GM23248 (cell line): ENCODE measurements at regions not wholly inside any gene's neighbourhood (a gene's known extent, or its start where the extent isn't known, plus 50 kb on each side); places are given as distances from the start of the nearest gene placed in this dataset.
"Not testable (repeated sequence)": the region's sequence is repeated elsewhere in the genome, so short reads cannot be mapped to it uniquely, and the experiment has no call there.

Experiments
- DNase-seq: peaks from one replicate; pipeline ENCODE4 v3.0.0-alpha.2; 2015
- H2AFZ ChIP-seq: fragments of 200-600 bp; sonication (generic); 2 replicates; pipeline ENCODE4 v1.6.1; 2016; ENCODE audit warnings: antibody characterized with exemption
- H3F3A ChIP-seq: fragments of 200-600 bp; sonication (generic); 2 replicates; pipeline ENCODE4 v1.6.1; 2016; ENCODE audit warnings: mild to moderate bottlenecking, antibody characterized with exemption, mixed run types; ENCODE audit not compliant: insufficient read depth
- H3K27ac ChIP-seq: fragments of 200-600 bp; sonication (generic); 2 replicates; pipeline ENCODE4 v1.5.1; 2016; ENCODE audit warnings: mild to moderate bottlenecking
- H3K27me3 ChIP-seq: fragments of 200-600 bp; sonication (generic); replicated peaks from 2 replicates; pipeline ENCODE4 v1.6.1; 2016; ENCODE audit warnings: mild to moderate bottlenecking; ENCODE audit not compliant: insufficient read depth
- H3K36me3 ChIP-seq: fragments of 200-600 bp; sonication (generic); 2 replicates; pipeline ENCODE4 v1.6.1; 2016; ENCODE audit warnings: low read depth, mild to moderate bottlenecking
- H3K4me1 ChIP-seq: fragments of 200-600 bp; sonication (generic); 2 replicates; pipeline ENCODE4 v1.6.1; 2016; ENCODE audit warnings: mild to moderate bottlenecking; ENCODE audit not compliant: insufficient read depth
- H3K4me2 ChIP-seq: fragments of 200-600 bp; sonication (generic); one replicate; pipeline ENCODE4 v1.6.1; 2016; ENCODE audit warnings: mild to moderate bottlenecking; ENCODE audit not compliant: unreplicated experiment
- H3K4me3 ChIP-seq: fragments of 200-600 bp; sonication (generic); 2 replicates; pipeline ENCODE4 v1.5.1; 2016; ENCODE audit warnings: mild to moderate bottlenecking
- H3K79me2 ChIP-seq: fragments of 200-600 bp; sonication (generic); 2 replicates; pipeline ENCODE4 v1.6.1; 2016; ENCODE audit warnings: mild to moderate bottlenecking; ENCODE audit not compliant: insufficient read depth
- H3K9ac ChIP-seq: fragments of 200-600 bp; sonication (generic); 2 replicates; pipeline ENCODE4 v1.6.1; 2016; ENCODE audit warnings: mild to moderate bottlenecking
- H3K9me2 ChIP-seq: fragments of 200-600 bp; sonication (generic); 2 replicates; pipeline ENCODE4 v1.6.1; 2016; ENCODE audit warnings: mixed run types, mild to moderate bottlenecking, moderate library complexity; ENCODE audit not compliant: insufficient read depth
- H3K9me3 ChIP-seq: fragments of 200-600 bp; sonication (generic); one replicate; pipeline ENCODE4 v1.6.1; 2017; ENCODE audit warnings: low read depth
- H4K20me1 ChIP-seq: fragments of 200-600 bp; sonication (generic); 2 replicates; pipeline ENCODE4 v1.6.0; 2016; ENCODE audit not compliant: insufficient read depth
- WGBS, 2 experiments: methylation state at CpG; one replicate each; pipeline ENCODE4 v1.1.6; 2015 to 2017; ENCODE audit warnings: low lambda C conversion rate in 2 of 2, low coverage in 1 of 2; ENCODE audit errors: missing lambda C conversion rate in 2 of 2; 5-methylcytosine and 5-hydroxymethylcytosine counted together
- in situ Hi-C: fragments of 300-500 bp; cut with MboI; formaldehyde crosslinking; loops from 2 replicates; pipeline ENCODE4 v1.15.0; 2020

- in situ Hi-C loops, DNase-seq, H3K9me3 ChIP-seq, H3K4me3 ChIP-seq, H3K9ac ChIP-seq, H3K27me3 ChIP-seq, H3K9me2 ChIP-seq, H3K4me2 ChIP-seq, H3F3A ChIP-seq, H2AFZ ChIP-seq, H4K20me1 ChIP-seq, H3K79me2 ChIP-seq, H3K4me1 ChIP-seq, H3K27ac ChIP-seq, H3K36me3 ChIP-seq: not testable (repeated sequence)
- WGBS, 2 experiments = 26 to 30% methylated on average over 6 of the region's 8 CpGs
These were observed 73.3 kb upstream of the COBL start for GRCh38 chr7:51389952-51390351.

- H3K79me2 ChIP-seq, H3K4me2 ChIP-seq, H3K27me3 ChIP-seq, in situ Hi-C loops, H3K27ac ChIP-seq, H3K9ac ChIP-seq, H3K36me3 ChIP-seq, H2AFZ ChIP-seq, H4K20me1 ChIP-seq, H3K4me3 ChIP-seq, H3F3A ChIP-seq, H3K9me2 ChIP-seq, H3K9me3 ChIP-seq, H3K4me1 ChIP-seq, DNase-seq: not testable (repeated sequence)
- 61 to 62% methylated on average over 21 to 22 of the region's 22 CpGs for WGBS, 2 experiments
These were observed 72.7 kb upstream of the COBL start for GRCh38 chr7:51389216-51389812.

- H3K9me2 ChIP-seq, H2AFZ ChIP-seq, H3K9ac ChIP-seq, H3K4me3 ChIP-seq, DNase-seq, H3F3A ChIP-seq, H3K4me2 ChIP-seq, H3K27ac ChIP-seq, H3K4me1 ChIP-seq, H3K27me3 ChIP-seq, in situ Hi-C loops, H3K9me3 ChIP-seq, H4K20me1 ChIP-seq, H3K79me2 ChIP-seq, H3K36me3 ChIP-seq: not testable (repeated sequence)
- 67 to 69% methylated on average over 7 to 14 of the region's 16 CpGs for WGBS, 2 experiments
These were observed 71.6 kb upstream of the COBL start for GRCh38 chr7:51388241-51388640.

GRCh38 chr7:51386806-51387568 lies 70.4 kb upstream of the COBL start:
- H3K9me3 ChIP-seq, H3K36me3 ChIP-seq, H3K9ac ChIP-seq, H3K79me2 ChIP-seq, in situ Hi-C loops, H3K4me2 ChIP-seq, H3K27ac ChIP-seq, H3K27me3 ChIP-seq, H3F3A ChIP-seq, H3K4me3 ChIP-seq, H3K4me1 ChIP-seq, H4K20me1 ChIP-seq, H3K9me2 ChIP-seq, DNase-seq, H2AFZ ChIP-seq: not testable (repeated sequence)
- 58 to 63% methylated on average over 25 to 27 of the region's 34 CpGs for WGBS, 2 experiments

- H3K79me2 ChIP-seq, in situ Hi-C loops, H4K20me1 ChIP-seq, H3K36me3 ChIP-seq, H3K9me2 ChIP-seq, H3F3A ChIP-seq, H3K9me3 ChIP-seq, H3K4me1 ChIP-seq, H3K4me3 ChIP-seq, H3K9ac ChIP-seq, H2AFZ ChIP-seq, H3K4me2 ChIP-seq, H3K27ac ChIP-seq, H3K27me3 ChIP-seq, DNase-seq: not testable (repeated sequence)
- WGBS, 2 experiments = 52% methylated on average over 9 to 11 of the region's 17 CpGs
These were observed 69.6 kb upstream of the COBL start for GRCh38 chr7:51386184-51386583.

- H3K4me1 ChIP-seq, H3K4me2 ChIP-seq, H3K9me2 ChIP-seq, in situ Hi-C loops, H3K9ac ChIP-seq, H3K79me2 ChIP-seq, H3F3A ChIP-seq, H3K36me3 ChIP-seq, H3K27ac ChIP-seq, H3K4me3 ChIP-seq, DNase-seq, H4K20me1 ChIP-seq, H3K27me3 ChIP-seq, H3K9me3 ChIP-seq, H2AFZ ChIP-seq: not testable (repeated sequence)
- WGBS, 2 experiments = 45 to 46% methylated on average over 3 to 7 of the region's 7 CpGs
These were observed 65.6 kb upstream of the COBL start for GRCh38 chr7:51382243-51382642.
